ENCODE measurements at regions not wholly inside any gene's neighbourhood (a gene's known extent, or its start where the extent isn't known, plus 50 kb on each side); places are given as distances from the start of the nearest gene placed in this dataset.

DNA sequence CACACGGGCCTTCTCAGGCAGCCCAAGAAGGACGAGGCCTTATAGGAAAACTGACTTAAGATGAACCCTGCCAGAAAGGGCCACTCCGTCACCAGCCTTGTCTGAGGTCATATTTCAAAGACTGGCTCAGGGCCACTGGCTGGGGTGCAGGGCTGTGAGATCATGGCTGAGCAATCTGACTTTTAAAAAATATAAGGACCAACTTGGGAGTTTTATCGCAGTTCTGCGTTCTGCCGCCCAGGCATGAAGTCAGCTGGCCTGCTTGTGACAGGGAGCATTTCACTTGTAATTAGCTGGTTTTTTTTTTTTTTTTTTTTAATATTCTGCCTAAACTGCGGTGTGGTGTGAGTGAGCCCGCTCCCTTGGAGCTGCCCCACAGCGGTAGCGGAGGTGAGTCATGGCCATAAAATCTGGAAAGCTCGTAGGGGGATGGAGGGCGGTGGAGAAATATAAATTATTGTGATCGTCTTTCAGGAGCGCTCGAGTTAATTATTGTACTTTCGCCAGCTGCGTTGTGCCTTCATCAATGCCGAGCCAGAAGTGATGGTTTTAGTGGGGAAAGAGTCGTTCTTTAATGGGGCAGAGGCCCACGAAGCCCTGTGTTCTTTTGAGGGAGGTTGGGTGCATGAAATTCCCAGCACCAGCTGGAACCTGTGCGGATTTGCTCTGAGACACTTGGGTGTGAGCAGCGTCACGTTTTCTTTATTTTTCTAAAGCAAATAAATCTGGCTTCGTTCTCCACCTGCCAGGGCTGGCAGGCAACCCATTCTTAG is 231.9 kb downstream of the C12orf75 start:
- TF ChIP-seq MEF2A (IDR thresholded peaks at IDR 0.05; ENCODE audit: insufficient read depth, low read depth, low read length), result no peak
- TF ChIP-seq EP300 (IDR thresholded peaks at IDR 0.05; ENCODE audit: borderline replicate concordance in 1 of 2, control insufficient read depth in 1 of 2, low read depth in 2 of 2, low read length in 2 of 2), result no peak
- no peak for TF ChIP-seq GATAD2B (conservative IDR thresholded peaks at IDR 0.05; ENCODE audit: low read depth)
- TF ChIP-seq, protein P1, sequence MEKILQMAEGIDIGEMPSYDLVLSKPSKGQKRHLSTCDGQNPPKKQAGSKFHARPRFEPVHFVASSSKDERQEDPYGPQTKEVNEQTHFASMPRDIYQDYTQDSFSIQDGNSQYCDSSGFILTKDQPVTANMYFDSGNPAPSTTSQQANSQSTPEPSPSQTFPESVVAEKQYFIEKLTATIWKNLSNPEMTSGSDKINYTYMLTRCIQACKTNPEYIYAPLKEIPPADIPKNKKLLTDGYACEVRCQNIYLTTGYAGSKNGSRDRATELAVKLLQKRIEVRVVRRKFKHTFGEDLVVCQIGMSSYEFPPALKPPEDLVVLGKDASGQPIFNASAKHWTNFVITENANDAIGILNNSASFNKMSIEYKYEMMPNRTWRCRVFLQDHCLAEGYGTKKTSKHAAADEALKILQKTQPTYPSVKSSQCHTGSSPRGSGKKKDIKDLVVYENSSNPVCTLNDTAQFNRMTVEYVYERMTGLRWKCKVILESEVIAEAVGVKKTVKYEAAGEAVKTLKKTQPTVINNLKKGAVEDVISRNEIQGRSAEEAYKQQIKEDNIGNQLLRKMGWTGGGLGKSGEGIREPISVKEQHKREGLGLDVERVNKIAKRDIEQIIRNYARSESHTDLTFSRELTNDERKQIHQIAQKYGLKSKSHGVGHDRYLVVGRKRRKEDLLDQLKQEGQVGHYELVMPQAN (conservative IDR thresholded peaks at IDR 0.05), result no peak
- no peak for TF ChIP-seq MYC (IDR thresholded peaks at IDR 0.05; ENCODE audit: insufficient read depth, insufficient read length, insufficient replicate concordance, low read length, severe bottlenecking)
- no peak for TF ChIP-seq TCF3 (IDR thresholded peaks at IDR 0.05; ENCODE audit: borderline replicate concordance, insufficient read depth, low read depth, low read length)
- no peak for TF ChIP-seq ZNF217 (IDR thresholded peaks at IDR 0.05)
- TF ChIP-seq TCF12 (IDR thresholded peaks at IDR 0.05; ENCODE audit: low read depth, low read length), result no peak
- TF ChIP-seq NR2F1 (conservative IDR thresholded peaks at IDR 0.05), result no peak
- TF ChIP-seq WRNIP1 (IDR thresholded peaks at IDR 0.05; ENCODE audit: borderline replicate concordance, low read depth, low read length), result no peak
- TF ChIP-seq NRF1 (conservative IDR thresholded peaks at IDR 0.05; ENCODE audit: low read depth, low read length), result no peak
- no peak for TF ChIP-seq EED (IDR thresholded peaks at IDR 0.05; ENCODE audit: low read depth)
- no peak for TF ChIP-seq NR2C1 (IDR thresholded peaks at IDR 0.05)
- TF ChIP-seq TAF1 (IDR thresholded peaks at IDR 0.05; ENCODE audit: borderline replicate concordance, low read depth, low read length), result no peak
- TF ChIP-seq POLR2AphosphoS2 (IDR thresholded peaks at IDR 0.05; ENCODE audit: low read depth, low read length), result no peak
- TF ChIP-seq IRF4 (IDR thresholded peaks at IDR 0.05; ENCODE audit: low read depth, low read length), result no peak
- TF ChIP-seq SPI1 (IDR thresholded peaks at IDR 0.05; ENCODE audit: borderline replicate concordance, insufficient read depth, low read depth, low read length), result no peak
- no peak for TF ChIP-seq ATF3 (IDR thresholded peaks at IDR 0.05; ENCODE audit: borderline replicate concordance, extremely low read depth, low read depth, low read length)
- POLR2A ChIA-PET, result no interaction called here
- in situ Hi-C loops (cut with MboI), result no loop called here
- 45% methylated on average over 23 of the region's 24 CpGs for WGBS (ENCODE audit: insufficient coverage, insufficient replicate concordance, low lambda C conversion rate, missing lambda C conversion rate)
- H3K36me3 ChIP-seq (ENCODE audit: control insufficient read depth in 2 of 2, insufficient read depth in 2 of 2, low read length in 1 of 2), result no peaks in the 10 kb centered on the region
- no peaks in the 10 kb centered on the region for H3K27me3 ChIP-seq (replicated peaks in 1 of 2; ENCODE audit: control insufficient read depth in 2 of 2, insufficient read depth in 2 of 2, low read length in 1 of 2)
- no peak for FAIRE-seq
- SMC1A ChIA-PET (ENCODE audit: uncharacterized antibody, unreplicated experiment), result no interaction called here
- H3K4me3 ChIP-seq, result no peak overlapping the region
- H3K9me3 ChIP-seq (replicated peaks; ENCODE audit: control insufficient read depth, insufficient read depth, low read length), result no peaks in the 10 kb centered on the region
- CTCF ChIA-PET, result no interaction called here
- intact Hi-C loops (cut with micrococcal nuclease; ENCODE audit: unreplicated experiment), result no loop called here
- ATAC-seq, result no peak
- H3K79me2 ChIP-seq (ENCODE audit: control insufficient read depth, insufficient read depth, low read length), result no peaks in the 10 kb centered on the region
- no peak for DNase-seq (ENCODE audit: low read depth, low spot score)
- no peak overlapping the region for H2AFZ ChIP-seq (ENCODE audit: control insufficient read depth, low read depth, low read length)
- RAD21 ChIA-PET (ENCODE audit: unreplicated experiment), result no interaction called here
- H3K4me2 ChIP-seq (ENCODE audit: control insufficient read depth, insufficient read depth), result no peak overlapping the region
- no TSS peak for BruUV-seq (replicated peaks)
- H3K9ac ChIP-seq (ENCODE audit: control insufficient read depth, insufficient read depth, low read length), result no peak overlapping the region
- no peaks in the 10 kb centered on the region for H3K4me1 ChIP-seq (ENCODE audit: control insufficient read depth, insufficient read depth, low read length)
- no peak overlapping the region for H3K27ac ChIP-seq (ENCODE audit: control insufficient read depth, insufficient read depth)
- no peaks in the 10 kb centered on the region for H4K20me1 ChIP-seq (ENCODE audit: control insufficient read depth, insufficient read depth)
